ENCODE measurements at regions not wholly inside any gene's neighbourhood (a gene's known extent, or its start where the extent isn't known, plus 50 kb on each side); places are given as distances from the start of the nearest gene placed in this dataset.
"Not testable (repeated sequence)": the region's sequence is repeated elsewhere in the genome, so short reads cannot be mapped to it uniquely, and the experiment has no call there.

DNA sequence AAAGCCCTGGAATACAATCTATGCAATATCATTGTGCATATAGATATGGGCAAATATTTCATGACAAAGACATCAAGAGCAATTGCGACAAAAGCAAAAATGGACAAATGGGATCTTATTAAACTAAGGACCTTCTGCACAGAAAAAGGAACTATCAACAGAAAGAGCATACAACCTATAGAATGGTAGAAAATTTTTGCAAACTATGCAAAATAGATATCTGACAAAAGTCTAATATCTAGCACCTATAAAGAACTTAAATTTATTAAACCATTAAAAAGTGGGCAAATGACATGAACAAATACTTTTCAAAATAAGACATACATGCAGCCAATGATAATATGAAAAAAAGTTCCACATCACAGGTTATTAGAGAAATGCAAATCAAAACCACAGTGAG, 312.9 kb downstream of the GLUD2 start:
- Histone ChIP-seq H3K9me3 (no peaks in the 10 kb centered on the region), H3K36me3 (no peaks in the 10 kb centered on the region), H3K27me3 (replicated peaks in 1 of 7) (no peaks in the 10 kb centered on the region), H3K4me1 (no peaks in the 10 kb centered on the region), H3K27ac (no peak overlapping the region), H3K4me3 (no peak overlapping the region)
- no peak for TF ChIP-seq POLR2AphosphoS5 (IDR thresholded peaks at IDR 0.05)
- TF ChIP-seq, protein P1, sequence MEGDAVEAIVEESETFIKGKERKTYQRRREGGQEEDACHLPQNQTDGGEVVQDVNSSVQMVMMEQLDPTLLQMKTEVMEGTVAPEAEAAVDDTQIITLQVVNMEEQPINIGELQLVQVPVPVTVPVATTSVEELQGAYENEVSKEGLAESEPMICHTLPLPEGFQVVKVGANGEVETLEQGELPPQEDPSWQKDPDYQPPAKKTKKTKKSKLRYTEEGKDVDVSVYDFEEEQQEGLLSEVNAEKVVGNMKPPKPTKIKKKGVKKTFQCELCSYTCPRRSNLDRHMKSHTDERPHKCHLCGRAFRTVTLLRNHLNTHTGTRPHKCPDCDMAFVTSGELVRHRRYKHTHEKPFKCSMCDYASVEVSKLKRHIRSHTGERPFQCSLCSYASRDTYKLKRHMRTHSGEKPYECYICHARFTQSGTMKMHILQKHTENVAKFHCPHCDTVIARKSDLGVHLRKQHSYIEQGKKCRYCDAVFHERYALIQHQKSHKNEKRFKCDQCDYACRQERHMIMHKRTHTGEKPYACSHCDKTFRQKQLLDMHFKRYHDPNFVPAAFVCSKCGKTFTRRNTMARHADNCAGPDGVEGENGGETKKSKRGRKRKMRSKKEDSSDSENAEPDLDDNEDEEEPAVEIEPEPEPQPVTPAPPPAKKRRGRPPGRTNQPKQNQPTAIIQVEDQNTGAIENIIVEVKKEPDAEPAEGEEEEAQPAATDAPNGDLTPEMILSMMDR (IDR thresholded peaks at IDR 0.05 in 8 of 11, conservative IDR thresholded peaks at IDR 0.05 in 3 of 11) = no peak
- TF ChIP-seq POLR2A (IDR thresholded peaks at IDR 0.05) = no peak
- no peak for DNase-seq
- 79 to 96% (median 95%) methylated on average over 1 of the region's 1 CpG for WGBS, 5 donors
- intact Hi-C loops (cut with DNase I; ENCODE audit: low total_unique reads) = no loop called here

DNA sequence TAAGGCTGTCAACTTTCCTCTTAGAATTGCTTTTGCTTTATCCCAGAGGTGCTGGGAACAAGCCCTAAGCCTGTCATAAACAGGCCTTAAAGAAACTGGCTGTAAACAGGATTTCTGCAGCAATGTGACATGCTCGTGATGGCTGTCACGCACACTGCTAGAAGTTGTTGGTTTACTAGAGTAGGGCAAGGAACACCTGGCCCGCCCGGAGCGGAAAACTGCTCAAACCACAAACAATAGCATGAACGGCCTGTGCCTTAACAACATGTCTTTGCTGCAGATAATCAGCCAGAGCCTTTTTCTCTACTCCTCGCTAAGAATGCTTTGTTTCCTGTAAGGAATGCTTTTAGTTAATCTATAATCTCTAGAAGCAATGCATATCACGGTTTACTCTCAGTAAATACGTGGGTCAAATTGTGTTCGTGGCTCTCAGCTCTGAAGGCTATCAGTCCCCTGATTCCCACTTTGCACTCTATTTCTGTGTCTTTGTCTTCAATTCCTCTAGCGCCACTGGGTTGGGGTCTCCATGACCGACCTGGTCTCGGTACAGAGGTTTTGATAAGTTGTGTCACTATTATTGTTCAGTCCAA, 318.3 kb downstream of the GLUD2 start:
- no peak overlapping the region for H3K27ac ChIP-seq
- no peaks in the 10 kb centered on the region for H3K9me3 ChIP-seq
- TF ChIP-seq POLR2AphosphoS5 (IDR thresholded peaks at IDR 0.05) (no peak), POLR2A (IDR thresholded peaks at IDR 0.05) (no peak)
- TF ChIP-seq, protein P1 (IDR thresholded peaks at IDR 0.05 in 8 of 11, conservative IDR thresholded peaks at IDR 0.05 in 3 of 11) = no peak
- DNase-seq = no peak
- no peaks in the 10 kb centered on the region for H3K36me3 ChIP-seq
- H3K4me3 ChIP-seq = no peak overlapping the region
- WGBS, 5 donors = 58 to 76% (median 72%) methylated on average over 13 of the region's 13 CpGs
- intact Hi-C loops (cut with DNase I; ENCODE audit: low total_unique reads) = no loop called here
- H3K27me3 ChIP-seq (replicated peaks in 1 of 7) = no peaks in the 10 kb centered on the region
- H3K4me1 ChIP-seq = no peaks in the 10 kb centered on the region

DNA sequence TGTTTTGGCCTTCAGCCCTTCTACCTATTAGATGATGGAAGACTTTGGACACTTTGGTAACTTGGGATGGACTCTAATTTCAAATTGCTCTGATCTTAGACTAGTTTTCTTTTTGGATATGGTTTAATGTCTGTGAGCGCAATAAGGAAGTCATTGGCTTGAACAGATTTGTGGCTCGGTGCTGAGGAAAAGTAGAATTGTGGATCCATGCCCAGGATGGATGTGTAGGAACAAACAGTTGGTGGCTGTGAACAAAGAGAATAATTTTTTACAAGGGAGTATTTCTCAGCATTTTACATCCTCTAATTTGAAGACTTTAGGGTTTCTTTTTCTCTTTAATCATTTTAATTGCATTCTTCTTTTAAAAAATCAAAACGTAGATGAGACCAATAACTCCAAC, 327.1 kb downstream of the GLUD2 start:
- no peak for DNase-seq
- 52 to 80% (median 63%) methylated on average over 3 of the region's 3 CpGs for WGBS, 5 donors
- intact Hi-C loops (cut with DNase I; ENCODE audit: low total_unique reads) = no loop called here

DNA sequence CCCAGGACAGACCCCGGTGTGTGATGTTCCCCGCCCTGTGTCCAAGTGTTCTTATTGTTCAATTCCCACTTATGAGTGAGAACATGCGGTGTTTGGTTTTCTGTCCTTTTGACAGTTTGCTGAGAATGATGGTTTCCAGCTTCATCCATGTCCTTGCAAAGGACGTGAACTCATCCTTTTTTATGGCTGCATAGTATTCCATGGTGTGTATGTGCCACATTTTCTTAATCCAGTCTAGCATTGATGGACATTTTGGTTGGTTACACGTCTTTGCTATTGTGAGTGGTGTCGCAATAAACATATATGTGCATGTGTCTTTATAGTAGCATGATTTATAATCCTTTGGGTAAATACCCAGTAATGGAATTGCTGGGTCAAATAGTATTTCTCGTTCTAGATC, 334.5 kb downstream of the GLUD2 start:
- H3K36me3 ChIP-seq; H3K27me3 ChIP-seq (replicated peaks in 1 of 7); intact Hi-C loops (cut with DNase I; ENCODE audit: low total_unique reads); H3K4me1 ChIP-seq; DNase-seq; H3K27ac ChIP-seq; H3K4me3 ChIP-seq: not testable (repeated sequence)
- H3K9me3 ChIP-seq = peaks cover 0 to 13% (median 5%) of the 10 kb centered on the region in 8 donors
- WGBS, 5 donors = 71 to 87% (median 76%) methylated on average over 7 of the region's 7 CpGs

More for the DNA sequence above, 327.1 kb downstream of the GLUD2 start:
- Histone ChIP-seq H3K27me3 (replicated peaks in 1 of 7) (no peaks in the 10 kb centered on the region), H3K4me3 (no peak overlapping the region), H3K9me3 (no peaks in the 10 kb centered on the region), H3K27ac (no peak overlapping the region), H3K4me1 (no peaks in the 10 kb centered on the region), H3K36me3 (no peaks in the 10 kb centered on the region)
- TF ChIP-seq, protein P1 (IDR thresholded peaks at IDR 0.05 in 8 of 11, conservative IDR thresholded peaks at IDR 0.05 in 3 of 11) = no peak
- TF ChIP-seq POLR2A (IDR thresholded peaks at IDR 0.05) (no peak), POLR2AphosphoS5 (IDR thresholded peaks at IDR 0.05) (no peak)

All from spleen (tissue), 11 donors.